Stimulated activated CD8-positive, alpha-beta memory T cell treated with anti-CD3 and anti-CD28 coated beads, Interleukin-12 subunit alpha, Interleukin-12 subunit beta, amount 100 ng/mL, for 24 hours (primary cell): ENCODE measurements at regions not wholly inside any gene's neighbourhood (a gene's known extent, or its start where the extent isn't known, plus 50 kb on each side); places are given as distances from the start of the nearest gene placed in this dataset.

Experiments
- DNase-seq: peaks from one replicate; pipeline ENCODE4 v3.0.0-alpha.2; 2020; ENCODE audit errors: extremely low read depth

GRCh38 chr2:195498176-195498575 is 158.8 kb upstream of the SLC39A10 start:
- DNase-seq, result no peak

DNA sequence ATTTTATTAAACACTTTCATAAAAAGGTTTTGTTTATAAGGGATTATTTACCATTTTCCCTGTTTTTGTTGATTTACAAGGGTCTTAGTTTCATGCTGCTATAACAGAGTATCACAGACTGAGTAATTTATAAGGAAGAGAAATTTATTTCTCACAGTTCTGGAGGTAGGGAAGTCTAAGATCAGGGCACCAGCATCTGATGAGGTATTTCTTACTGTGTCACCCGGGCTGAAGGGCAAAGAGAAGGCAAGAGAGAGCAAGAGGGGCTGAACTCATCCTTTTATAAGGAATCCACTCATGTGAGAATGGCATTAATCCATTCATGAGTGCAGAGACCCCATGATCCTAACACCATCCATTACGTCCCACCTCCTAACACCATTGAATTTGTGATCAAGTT is 160.0 kb upstream of the SLC39A10 start:
- DNase-seq, result no peak

GRCh38 chr2:195495966-195496365 is 161.1 kb upstream of the SLC39A10 start:
- DNase-seq, result no peak

- DNase-seq, result no peak
Observed at GRCh38 chr2:195495351-195495750, 161.7 kb upstream of the SLC39A10 start.

GRCh38 chr2:195494451-195494850 is 162.6 kb upstream of the SLC39A10 start:
- DNase-seq, result no peak

- no peak for DNase-seq
Observed at GRCh38 chr2:195493416-195493815, 163.6 kb upstream of the SLC39A10 start.

DNA sequence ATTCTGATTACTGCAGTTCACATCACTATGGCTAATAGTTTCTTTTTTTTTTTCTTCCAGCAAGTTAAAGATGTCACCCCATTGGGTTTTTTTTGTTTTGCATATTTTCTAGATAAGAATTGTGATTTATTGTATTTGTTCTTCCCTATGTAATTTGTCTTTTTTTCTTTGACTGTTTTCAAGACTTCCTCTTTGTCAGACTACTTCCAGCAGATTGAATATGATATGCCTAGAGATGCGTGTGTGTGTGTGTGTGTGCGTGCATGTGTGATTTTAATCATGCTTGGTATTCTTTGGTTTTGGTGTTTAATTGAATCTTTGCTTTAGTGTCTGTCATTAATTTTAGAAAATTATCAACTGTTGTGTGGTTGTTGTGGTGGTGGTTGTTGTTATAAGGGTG is 166.7 kb upstream of the SLC39A10 start:
- DNase-seq, result no peak

GRCh38 chr2:195489101-195489500 is 167.9 kb upstream of the SLC39A10 start:
- no peak for DNase-seq

- no peak for DNase-seq
Observed at GRCh38 chr2:195488567-195488966, 168.5 kb upstream of the SLC39A10 start.

GRCh38 chr2:195486987-195487644 is 169.9 kb upstream of the SLC39A10 start:
- DNase-seq, result no peak

- DNase-seq, result no peak
Observed at GRCh38 chr2:195486520-195486919, 170.5 kb upstream of the SLC39A10 start.

DNA sequence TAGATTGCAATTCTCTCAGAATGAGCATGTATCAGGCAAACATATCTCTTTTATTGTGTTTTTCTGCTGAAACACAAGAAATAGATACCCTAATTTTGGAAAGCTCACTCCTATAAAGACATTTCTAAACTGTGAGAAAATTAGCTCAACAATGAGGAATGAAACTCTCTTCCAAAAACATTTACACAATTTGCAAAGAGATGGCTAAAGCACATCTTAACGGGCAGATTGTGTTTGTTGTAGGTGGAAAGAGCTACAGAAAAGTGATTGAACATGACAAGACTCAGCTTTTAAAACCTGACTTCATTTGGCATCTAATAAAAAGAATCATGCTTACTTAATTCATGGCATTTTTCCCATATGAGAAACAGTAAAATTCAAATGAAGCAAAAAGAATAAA is 175.0 kb upstream of the SLC39A10 start:
- DNase-seq, result no peak

DNA sequence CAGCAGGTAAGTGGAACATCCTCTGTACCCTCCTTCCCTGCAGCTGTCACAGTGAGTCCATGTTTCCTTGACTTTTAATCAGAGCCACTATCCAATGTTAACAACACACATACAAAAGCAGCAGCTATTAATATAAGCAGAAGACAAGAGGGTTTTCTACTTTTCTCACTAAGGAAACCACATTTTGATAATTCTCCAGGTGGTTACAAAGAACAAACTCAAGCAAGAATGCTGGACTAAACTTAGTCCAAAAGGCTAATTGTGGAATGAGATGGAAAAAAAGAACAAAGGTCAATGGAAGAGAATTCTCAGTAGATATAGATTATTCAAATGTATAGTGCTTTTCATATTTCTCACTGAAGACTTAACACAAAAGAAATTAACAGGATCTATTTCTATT is 176.9 kb upstream of the SLC39A10 start:
- no peak for DNase-seq

DNA sequence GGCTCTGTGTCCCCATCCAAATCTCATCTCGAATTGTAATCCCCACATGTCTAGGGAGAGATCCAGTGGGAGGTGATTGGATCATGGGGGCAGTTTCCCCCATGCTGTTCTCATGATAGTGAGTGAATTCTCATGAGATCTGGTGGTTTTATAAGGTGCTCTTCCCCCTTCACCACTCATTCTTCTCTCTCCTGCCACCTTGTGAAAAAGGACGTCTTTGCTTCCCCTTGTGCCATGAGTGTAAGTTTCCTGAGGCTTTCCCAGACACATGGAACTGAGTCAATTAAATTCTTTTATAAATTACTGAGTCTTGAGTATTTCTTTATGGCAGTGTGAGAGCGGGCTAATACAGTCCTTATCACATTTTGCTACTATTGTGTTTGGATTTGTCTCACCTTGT is 177.6 kb upstream of the SLC39A10 start:
- no peak for DNase-seq

- DNase-seq, result no peak
Observed at GRCh38 chr2:195477996-195478382, 179.0 kb upstream of the SLC39A10 start.

DNA sequence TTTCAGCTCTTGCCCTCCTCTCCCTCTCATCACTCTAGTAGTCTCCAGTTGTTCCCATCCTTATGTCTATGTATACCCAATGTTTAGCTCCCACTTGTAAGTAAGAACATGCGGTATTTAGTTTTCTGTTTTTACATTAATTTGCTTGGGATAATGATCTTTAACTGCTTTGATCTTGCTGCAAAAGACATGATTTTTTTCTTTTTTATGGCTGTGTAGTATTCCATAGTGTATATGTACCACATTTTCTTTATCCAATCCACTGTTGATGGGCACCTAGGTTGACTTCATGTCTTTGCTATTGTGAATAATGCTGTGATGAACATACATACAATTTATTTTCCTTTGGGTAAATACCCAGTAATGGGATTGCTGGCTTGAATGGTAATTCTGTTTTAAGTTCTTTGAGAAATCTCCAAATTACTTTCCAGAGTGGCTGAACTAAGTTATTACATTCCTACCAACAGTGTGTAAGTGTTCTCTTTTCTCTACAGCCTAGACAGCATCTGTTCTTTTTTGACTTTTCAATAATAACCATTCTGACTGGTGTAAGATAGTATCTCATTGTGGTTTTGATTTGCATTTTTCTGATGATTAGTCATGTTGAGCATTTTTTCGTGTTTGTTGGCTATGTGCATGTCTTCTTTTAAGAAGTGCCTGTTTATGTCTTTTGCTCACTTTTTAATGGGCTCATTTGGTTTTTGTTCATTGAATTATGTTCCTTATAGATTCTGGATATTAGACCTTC is 179.6 kb upstream of the SLC39A10 start:
- DNase-seq, result no peak

DNA sequence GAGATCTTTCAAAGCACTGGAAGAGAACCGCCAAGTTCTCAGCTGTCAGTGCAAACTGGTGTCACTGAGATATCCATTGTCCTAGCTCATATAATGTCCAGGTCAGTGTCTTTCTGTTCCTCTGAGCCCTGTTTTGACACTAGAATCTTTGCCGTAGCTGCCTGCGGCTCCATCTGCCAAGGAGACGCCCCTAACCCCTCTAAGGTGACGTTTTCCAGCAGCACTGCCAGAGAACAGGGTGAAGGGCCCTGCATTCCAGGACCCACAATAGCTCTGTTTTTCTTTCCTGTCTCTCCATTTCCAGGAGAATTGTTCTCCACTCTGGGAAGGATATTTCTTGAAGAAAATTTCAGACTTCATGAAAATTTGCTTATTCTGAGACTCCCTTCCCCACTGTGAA is 181.7 kb upstream of the SLC39A10 start:
- DNase-seq, result no peak

- DNase-seq, result no peak
Observed at GRCh38 chr2:195473862-195474261, 183.2 kb upstream of the SLC39A10 start.

GRCh38 chr2:195472501-195473234 is 184.4 kb upstream of the SLC39A10 start:
- DNase-seq, result no peak

DNA sequence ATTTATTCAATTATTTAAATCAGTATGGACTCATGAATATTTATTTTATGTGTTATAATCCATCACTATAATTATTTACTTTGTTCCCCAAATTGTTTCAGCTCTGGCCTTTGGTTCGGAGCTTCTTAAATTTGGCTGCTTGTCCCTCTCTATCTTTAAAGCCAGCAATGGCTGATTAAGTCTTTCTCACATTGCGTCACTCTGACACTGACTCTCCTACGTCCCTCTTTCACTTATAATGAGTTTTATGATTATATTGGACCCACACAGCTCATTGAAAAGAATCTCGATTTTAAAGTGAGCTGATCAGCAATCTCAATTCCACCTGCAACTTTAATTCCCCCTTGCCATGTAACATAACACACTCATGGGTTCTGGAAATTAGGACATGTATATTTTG is 185.2 kb upstream of the SLC39A10 start:
- DNase-seq, result no peak

DNA sequence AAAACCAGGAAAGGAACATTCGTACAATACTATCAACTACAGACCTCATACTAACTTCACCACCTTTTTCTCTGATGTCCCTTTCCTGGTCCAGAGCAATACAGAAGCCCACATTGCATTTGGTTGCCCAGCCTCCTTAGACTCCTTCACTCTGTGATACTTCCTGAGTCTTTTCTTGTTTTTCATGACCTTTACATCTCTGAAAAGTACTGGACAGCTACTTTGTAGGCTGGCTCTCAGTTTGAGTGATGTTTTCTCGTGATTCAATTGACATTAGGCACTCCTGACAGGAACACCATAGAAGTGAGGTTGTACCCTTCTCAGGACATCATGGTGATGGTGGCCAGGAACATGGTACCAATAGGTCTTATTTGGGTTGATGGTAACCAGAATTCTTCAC is 185.9 kb upstream of the SLC39A10 start:
- no peak for DNase-seq

GRCh38 chr2:195470622-195471021 is 186.4 kb upstream of the SLC39A10 start:
- no peak for DNase-seq

DNA sequence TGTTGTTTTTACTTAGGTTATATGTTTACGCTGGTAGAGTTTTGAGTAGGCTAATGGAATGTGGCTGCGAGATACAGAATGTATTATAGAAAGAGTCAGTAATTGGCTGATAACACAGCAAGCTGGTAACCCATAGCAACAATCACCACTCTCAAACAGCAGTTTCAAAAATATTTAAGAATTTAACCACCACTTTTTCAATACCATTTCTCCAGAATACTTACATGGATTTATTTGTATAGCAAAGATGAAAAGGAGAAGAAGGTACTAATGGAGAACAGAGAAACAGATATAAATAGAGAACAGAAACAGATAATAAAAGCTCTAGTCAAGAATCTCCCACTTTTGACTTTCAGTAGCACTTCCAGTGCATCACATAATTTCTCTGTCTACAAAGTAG is 188.3 kb upstream of the SLC39A10 start:
- no peak for DNase-seq
